ENCODE measurements at regions not wholly inside any gene's neighbourhood (a gene's known extent, or its start where the extent isn't known, plus 50 kb on each side); places are given as distances from the start of the nearest gene placed in this dataset.
"Not testable (repeated sequence)": the region's sequence is repeated elsewhere in the genome, so short reads cannot be mapped to it uniquely, and the experiment has no call there.

GRCh38 chr3:20747741-20748140, 561.7 kb upstream of the SGO1 start:
- no peak for DNase-seq (ENCODE audit: low read depth in 4 of 4, low spot score in 3 of 4)

GRCh38 chr3:20743553-20744321, 557.7 kb upstream of the SGO1 start:
- DNase-seq (ENCODE audit: low read depth in 4 of 4, low spot score in 3 of 4): peak in 1 of 4 donors; percentile 14

GRCh38 chr3:20742903-20743552, 557.0 kb upstream of the SGO1 start:
- no peak for DNase-seq (ENCODE audit: low read depth in 4 of 4, low spot score in 3 of 4)

- no peak for DNase-seq (ENCODE audit: low read depth in 4 of 4, low spot score in 3 of 4)
These were observed 555.4 kb upstream of the SGO1 start for GRCh38 chr3:20741381-20741780.

- DNase-seq (ENCODE audit: low read depth in 4 of 4, low spot score in 3 of 4): no peak
These were observed 553.8 kb upstream of the SGO1 start for GRCh38 chr3:20739814-20740213.

GRCh38 chr3:20736287-20736852, 550.4 kb upstream of the SGO1 start:
- no peak for DNase-seq (ENCODE audit: low read depth in 4 of 4, low spot score in 3 of 4)

GRCh38 chr3:20729185-20729584, 543.2 kb upstream of the SGO1 start:
- DNase-seq (ENCODE audit: low read depth in 4 of 4, low spot score in 3 of 4): no peak

- no peak for DNase-seq (ENCODE audit: low read depth in 4 of 4, low spot score in 3 of 4)
These were observed 540.8 kb upstream of the SGO1 start for GRCh38 chr3:20726786-20727185.

- no peak for DNase-seq (ENCODE audit: low read depth in 4 of 4, low spot score in 3 of 4)
These were observed 538.2 kb upstream of the SGO1 start for GRCh38 chr3:20724241-20724640.

- not testable (repeated sequence) for DNase-seq (ENCODE audit: low read depth in 4 of 4, low spot score in 3 of 4)
These were observed 530.4 kb upstream of the SGO1 start for GRCh38 chr3:20716425-20716824.

GRCh38 chr3:20701641-20702040, 515.6 kb upstream of the SGO1 start:
- no peak for DNase-seq (ENCODE audit: low read depth in 4 of 4, low spot score in 3 of 4)

- DNase-seq (ENCODE audit: low read depth in 4 of 4, low spot score in 3 of 4): no peak
These were observed 514.7 kb upstream of the SGO1 start for GRCh38 chr3:20700714-20701113.

GRCh38 chr3:20698896-20699295, 512.9 kb upstream of the SGO1 start:
- no peak for DNase-seq (ENCODE audit: low read depth in 4 of 4, low spot score in 3 of 4)

GRCh38 chr3:20696388-20697150, 510.6 kb upstream of the SGO1 start:
- no peak for DNase-seq (ENCODE audit: low read depth in 4 of 4, low spot score in 3 of 4)

- DNase-seq (ENCODE audit: low read depth in 4 of 4, low spot score in 3 of 4): no peak
These were observed 506.7 kb upstream of the SGO1 start for GRCh38 chr3:20692675-20693074.

- no peak for DNase-seq (ENCODE audit: low read depth in 4 of 4, low spot score in 3 of 4)
These were observed 497.9 kb upstream of the SGO1 start for GRCh38 chr3:20683910-20684309.

- no peak for DNase-seq (ENCODE audit: low read depth in 4 of 4, low spot score in 3 of 4)
These were observed 496.6 kb upstream of the SGO1 start for GRCh38 chr3:20682573-20682972.

GRCh38 chr3:20680990-20681628, 495.1 kb upstream of the SGO1 start:
- DNase-seq (ENCODE audit: low read depth in 4 of 4, low spot score in 3 of 4): no peak

GRCh38 chr3:20673866-20674265, 487.9 kb upstream of the SGO1 start:
- no peak for DNase-seq (ENCODE audit: low read depth in 4 of 4, low spot score in 3 of 4)

GRCh38 chr3:20669675-20670074, 483.7 kb upstream of the SGO1 start:
- no peak for DNase-seq (ENCODE audit: low read depth in 4 of 4, low spot score in 3 of 4)

- DNase-seq (ENCODE audit: low read depth in 4 of 4, low spot score in 3 of 4): no peak
These were observed 483.2 kb upstream of the SGO1 start for GRCh38 chr3:20669184-20669583.
